ENCODE measurements at regions not wholly inside any gene's neighbourhood (a gene's known extent, or its start where the extent isn't known, plus 50 kb on each side); places are given as distances from the start of the nearest gene placed in this dataset.

DNA sequence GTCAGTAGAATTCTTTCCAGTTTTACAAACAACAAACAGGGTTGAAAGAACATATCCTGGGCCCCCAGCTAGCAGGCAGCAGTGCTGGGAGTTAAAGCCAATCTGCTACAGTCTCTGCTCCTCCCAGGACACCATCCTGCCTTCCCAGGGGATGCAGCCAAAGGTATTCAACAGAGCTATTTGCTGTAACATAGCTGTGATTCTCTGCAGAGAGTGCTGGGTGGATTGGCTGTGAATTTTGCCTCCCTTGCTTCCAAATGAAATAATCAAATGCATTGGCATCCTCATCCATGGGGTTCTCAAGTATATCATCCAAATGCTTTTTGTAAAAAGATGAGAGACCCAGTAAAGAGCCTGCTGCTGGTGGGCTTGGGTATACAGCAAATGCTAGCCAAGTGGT lies 124.3 kb downstream of the NPIPB5 start:
- H3K4me3 ChIP-seq (ENCODE audit: insufficient read depth, low read depth, low read length) = no peak overlapping the region
- no peaks in the 10 kb centered on the region for H3K9me3 ChIP-seq (ENCODE audit: control insufficient read depth, insufficient read depth, low read length)
- no TSS peak for BruUV-seq (replicated peaks)
- H2BK20ac ChIP-seq (ENCODE audit: low read depth, low read length) = no peak overlapping the region
- no peaks in the 10 kb centered on the region for H3K79me1 ChIP-seq (ENCODE audit: low read depth in 1 of 2, low read length in 2 of 2)
- H3K4ac ChIP-seq (ENCODE audit: low read depth, low read length) = no peak overlapping the region
- no peak overlapping the region for H2AFZ ChIP-seq (replicated peaks; ENCODE audit: low read length, poor library complexity)
- H3K4me2 ChIP-seq (ENCODE audit: low read depth, low read length) = no peak overlapping the region
- CTCF ChIA-PET = interaction anchor here (0.9 to 1.0 kb wide), 2 partner anchors 16 to 51 kb away, joined by 5 read pairs; no protein-coding TSS in a partner anchor
- no peak overlapping the region for H4K91ac ChIP-seq (ENCODE audit: insufficient read depth, low read depth, low read length)
- no peaks in the 10 kb centered on the region for H3K9me1 ChIP-seq (ENCODE audit: insufficient read depth, low read length)
- in situ Hi-C loops (cut with MboI; ENCODE audit: low sequenced_read_pairs) = no loop called here
- H2BK120ac ChIP-seq (ENCODE audit: low read depth, low read length) = no peak overlapping the region
- no peak overlapping the region for H2BK5ac ChIP-seq (ENCODE audit: low read depth, low read length, poor library complexity, severe bottlenecking)
- H3K27me3 ChIP-seq (ENCODE audit: control insufficient read depth, insufficient read depth, low read length) = peaks cover 12% of the 10 kb centered on the region
- no peak for ATAC-seq (ENCODE audit: low read depth)
- no peak for TF ChIP-seq CTCF (conservative IDR thresholded peaks at IDR 0.05; ENCODE audit: low read depth, low read length)
- no peak for TF ChIP-seq RCOR1 (IDR thresholded peaks at IDR 0.05; ENCODE audit: insufficient replicate concordance, low read length)
- no peak for TF ChIP-seq RAD21 (IDR thresholded peaks at IDR 0.05; ENCODE audit: low read length)
- TF ChIP-seq SMC3 (IDR thresholded peaks at IDR 0.05; ENCODE audit: low read depth, low read length) = no peak
- no peak for TF ChIP-seq CHD1 (IDR thresholded peaks at IDR 0.05; ENCODE audit: low read depth, low read length)
- TF ChIP-seq, protein P1, sequence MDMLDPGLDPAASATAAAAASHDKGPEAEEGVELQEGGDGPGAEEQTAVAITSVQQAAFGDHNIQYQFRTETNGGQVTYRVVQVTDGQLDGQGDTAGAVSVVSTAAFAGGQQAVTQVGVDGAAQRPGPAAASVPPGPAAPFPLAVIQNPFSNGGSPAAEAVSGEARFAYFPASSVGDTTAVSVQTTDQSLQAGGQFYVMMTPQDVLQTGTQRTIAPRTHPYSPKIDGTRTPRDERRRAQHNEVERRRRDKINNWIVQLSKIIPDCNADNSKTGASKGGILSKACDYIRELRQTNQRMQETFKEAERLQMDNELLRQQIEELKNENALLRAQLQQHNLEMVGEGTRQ (IDR thresholded peaks at IDR 0.05; ENCODE audit: low read depth, low read length) = no peak
- no peak for TF ChIP-seq MAZ (IDR thresholded peaks at IDR 0.05; ENCODE audit: borderline replicate concordance, low read depth, low read length)
- TF ChIP-seq FOS (IDR thresholded peaks at IDR 0.05; ENCODE audit: low read depth, low read length) = no peak
- no peak for TF ChIP-seq MAFK (IDR thresholded peaks at IDR 0.05; ENCODE audit: low read depth, low read length)
- no peak for TF ChIP-seq NFE2L2 (IDR thresholded peaks at IDR 0.05; ENCODE audit: low read depth, low read length)
- no peak for TF ChIP-seq BHLHE40 (IDR thresholded peaks at IDR 0.05; ENCODE audit: low read depth, low read length)
- TF ChIP-seq RFX5 (IDR thresholded peaks at IDR 0.05; ENCODE audit: low read depth, low read length) = no peak
- TF ChIP-seq, protein P2, sequence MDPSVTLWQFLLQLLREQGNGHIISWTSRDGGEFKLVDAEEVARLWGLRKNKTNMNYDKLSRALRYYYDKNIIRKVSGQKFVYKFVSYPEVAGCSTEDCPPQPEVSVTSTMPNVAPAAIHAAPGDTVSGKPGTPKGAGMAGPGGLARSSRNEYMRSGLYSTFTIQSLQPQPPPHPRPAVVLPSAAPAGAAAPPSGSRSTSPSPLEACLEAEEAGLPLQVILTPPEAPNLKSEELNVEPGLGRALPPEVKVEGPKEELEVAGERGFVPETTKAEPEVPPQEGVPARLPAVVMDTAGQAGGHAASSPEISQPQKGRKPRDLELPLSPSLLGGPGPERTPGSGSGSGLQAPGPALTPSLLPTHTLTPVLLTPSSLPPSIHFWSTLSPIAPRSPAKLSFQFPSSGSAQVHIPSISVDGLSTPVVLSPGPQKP (IDR thresholded peaks at IDR 0.05; ENCODE audit: borderline replicate concordance, low read depth, low read length) = no peak
- no peak for TF ChIP-seq POLR2A (IDR thresholded peaks at IDR 0.05; ENCODE audit: low read depth, low read length)
- TF ChIP-seq MXI1 (IDR thresholded peaks at IDR 0.05; ENCODE audit: borderline replicate concordance, low read depth, low read length) = no peak
- TF ChIP-seq CEBPB (IDR thresholded peaks at IDR 0.05; ENCODE audit: low read depth, low read length) = no peak
- DNase-seq = no peak
- intact Hi-C loops (cut with micrococcal nuclease) = loop anchor here (2.0 kb wide), 1 partner anchor 20 kb away; no protein-coding TSS in a partner anchor
- no peak overlapping the region for H2BK15ac ChIP-seq (ENCODE audit: low read depth, low read length)
- no peak overlapping the region for H4K5ac ChIP-seq (ENCODE audit: low read depth, low read length)
- POLR2A ChIA-PET (ENCODE audit: unreplicated experiment) = no interaction called here
- dilution Hi-C loops (cut with HindIII; ENCODE audit: low sequenced_read_pairs, unreplicated experiment) = no loop called here
- H4K20me1 ChIP-seq (ENCODE audit: insufficient read depth, low read length) = no peaks in the 10 kb centered on the region
- no peak overlapping the region for H3K14ac ChIP-seq (replicated peaks; ENCODE audit: low read depth, low read length)
- H3K27ac ChIP-seq (ENCODE audit: insufficient read depth, low read length) = no peak overlapping the region
- H3K36me3 ChIP-seq (ENCODE audit: control insufficient read depth, insufficient read depth, low read length) = no peaks in the 10 kb centered on the region
- H3K4me1 ChIP-seq (ENCODE audit: control insufficient read depth, insufficient read depth, low read length) = no peaks in the 10 kb centered on the region
- H3K18ac ChIP-seq (ENCODE audit: low read depth, low read length) = no peak overlapping the region
- no peak overlapping the region for H3K56ac ChIP-seq (ENCODE audit: extremely low read depth, insufficient read depth, low read length)
- H3K23ac ChIP-seq (ENCODE audit: low read depth, low read length) = no peak overlapping the region
- H2AK5ac ChIP-seq (ENCODE audit: low read depth, low read length) = no peak overlapping the region
- H4K8ac ChIP-seq (ENCODE audit: low read depth in 2 of 2, low read length in 2 of 2) = no peak overlapping the region
- H2AK9ac ChIP-seq (replicated peaks; ENCODE audit: low read depth, low read length, poor library complexity) = no peak overlapping the region
- no peak overlapping the region for H3K9ac ChIP-seq (ENCODE audit: low read depth, low read length)
